AG09309 (cell line): ENCODE measurements at regions not wholly inside any gene's neighbourhood (a gene's known extent, or its start where the extent isn't known, plus 50 kb on each side); places are given as distances from the start of the nearest gene placed in this dataset.
A peak's percentile ranks its signal among the peaks of the same experiment; 100 is the strongest.

Source experiments
- DNase-seq: peaks from one replicate; pipeline ENCODE4 v3.0.0-alpha.2; 2010; ENCODE audit warnings: low read depth
- H3K4me3 ChIP-seq: 2 replicates; pipeline ENCODE4 v1.5.1; 2011; ENCODE audit warnings: mild to moderate bottlenecking, low read depth, low read length, moderate library complexity; ENCODE audit not compliant: control insufficient read depth
- TF ChIP-seq, protein P1 (sequence below): IDR thresholded peaks from 2 replicates; pipeline ENCODE4 v1.5.1; 2011; ENCODE audit warnings: mild to moderate bottlenecking, low read depth, low read length, inconsistent platforms; ENCODE audit not compliant: insufficient read depth, control insufficient read depth; ENCODE audit errors: missing control alignments

DNA sequence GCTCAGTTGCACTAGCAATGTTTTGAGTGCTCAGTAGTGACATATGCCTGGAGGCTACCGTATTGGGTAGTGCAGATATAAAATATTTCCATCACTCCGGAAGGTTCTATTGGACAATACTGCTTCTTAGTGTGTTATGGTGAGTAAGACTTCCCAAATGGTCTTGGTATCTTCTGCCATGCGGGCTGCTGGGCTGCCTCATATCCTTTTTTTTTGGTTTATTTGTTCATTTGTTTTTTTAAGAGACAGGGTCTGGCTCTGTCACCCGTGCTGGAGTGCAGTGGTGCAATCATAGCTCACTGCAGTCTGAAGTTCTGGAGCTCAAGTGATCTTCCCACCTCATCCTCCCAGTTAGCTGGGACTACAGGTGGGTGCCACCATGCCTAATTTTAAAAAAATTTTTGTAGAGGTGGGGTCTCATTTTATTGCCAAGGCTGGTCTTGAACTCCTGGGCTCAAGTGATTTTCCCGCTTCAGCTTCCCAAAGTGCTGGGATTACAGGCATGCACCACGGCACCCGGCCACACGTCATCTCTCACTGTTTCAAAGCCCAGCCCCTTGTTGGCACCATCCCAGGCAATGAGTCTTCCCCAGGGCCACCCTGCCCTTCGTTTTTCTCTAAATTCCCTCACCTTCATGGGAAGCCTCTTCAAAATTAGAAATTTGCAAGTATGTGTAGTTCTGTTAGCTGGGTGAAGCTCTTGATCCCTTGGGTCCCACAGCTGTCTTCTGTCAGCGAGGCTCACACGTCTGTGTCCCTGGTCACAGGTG is 111.0 kb upstream of the KLF14 start:
- H3K4me3 ChIP-seq, result peak overlapping the region; percentile 25
- DNase-seq, result no peak
- TF ChIP-seq, protein P1, sequence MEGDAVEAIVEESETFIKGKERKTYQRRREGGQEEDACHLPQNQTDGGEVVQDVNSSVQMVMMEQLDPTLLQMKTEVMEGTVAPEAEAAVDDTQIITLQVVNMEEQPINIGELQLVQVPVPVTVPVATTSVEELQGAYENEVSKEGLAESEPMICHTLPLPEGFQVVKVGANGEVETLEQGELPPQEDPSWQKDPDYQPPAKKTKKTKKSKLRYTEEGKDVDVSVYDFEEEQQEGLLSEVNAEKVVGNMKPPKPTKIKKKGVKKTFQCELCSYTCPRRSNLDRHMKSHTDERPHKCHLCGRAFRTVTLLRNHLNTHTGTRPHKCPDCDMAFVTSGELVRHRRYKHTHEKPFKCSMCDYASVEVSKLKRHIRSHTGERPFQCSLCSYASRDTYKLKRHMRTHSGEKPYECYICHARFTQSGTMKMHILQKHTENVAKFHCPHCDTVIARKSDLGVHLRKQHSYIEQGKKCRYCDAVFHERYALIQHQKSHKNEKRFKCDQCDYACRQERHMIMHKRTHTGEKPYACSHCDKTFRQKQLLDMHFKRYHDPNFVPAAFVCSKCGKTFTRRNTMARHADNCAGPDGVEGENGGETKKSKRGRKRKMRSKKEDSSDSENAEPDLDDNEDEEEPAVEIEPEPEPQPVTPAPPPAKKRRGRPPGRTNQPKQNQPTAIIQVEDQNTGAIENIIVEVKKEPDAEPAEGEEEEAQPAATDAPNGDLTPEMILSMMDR, result no peak

DNA sequence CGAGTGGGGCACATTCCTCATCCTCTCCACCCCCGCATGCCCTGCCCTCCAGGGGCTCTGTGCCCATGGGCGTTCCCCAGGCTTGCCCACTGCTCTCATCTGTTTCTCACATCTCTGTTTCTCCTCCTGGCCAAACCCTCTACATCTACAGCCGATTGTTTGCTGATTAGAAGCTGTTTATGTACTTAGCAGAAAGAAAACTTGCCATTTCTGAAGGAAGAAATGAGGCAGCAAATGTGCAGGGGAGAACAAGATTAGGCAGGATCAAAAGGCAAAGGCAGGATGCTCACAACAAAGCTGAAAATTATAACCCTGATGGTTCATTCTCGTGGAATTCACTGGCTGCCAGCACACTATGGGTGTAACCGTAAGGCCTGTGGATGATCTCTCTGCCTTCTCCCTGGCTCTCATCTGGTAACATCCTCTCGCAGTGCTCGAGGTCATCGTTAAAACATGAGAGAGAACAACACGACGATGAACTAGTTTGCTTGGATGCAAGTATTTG is 111.6 kb upstream of the KLF14 start:
- peak; percentile 69 for DNase-seq
- peak overlapping the region; percentile 25 for H3K4me3 ChIP-seq
- TF ChIP-seq, protein P1, result no peak

DNA sequence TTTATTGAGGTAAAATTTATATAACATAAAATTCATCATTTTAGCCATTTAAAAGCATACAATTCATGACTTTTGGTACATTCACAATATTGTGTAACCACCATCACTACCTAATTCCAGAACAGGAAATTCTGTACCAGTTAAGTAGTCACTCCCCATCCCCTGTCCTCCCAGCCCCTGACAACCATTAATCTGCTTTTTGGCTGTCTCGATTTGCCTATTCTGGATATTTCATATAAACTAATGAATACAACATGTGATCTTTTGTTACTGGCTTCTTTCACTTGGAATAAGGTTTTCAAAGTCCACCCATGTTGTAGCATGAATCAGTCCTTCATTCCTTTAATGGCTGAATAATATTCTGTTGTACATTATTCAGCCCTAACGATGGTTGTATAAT is 115.6 kb upstream of the KLF14 start:
- DNase-seq, result no peak
- TF ChIP-seq, protein P1, result no peak
- H3K4me3 ChIP-seq, result no peak overlapping the region

DNA sequence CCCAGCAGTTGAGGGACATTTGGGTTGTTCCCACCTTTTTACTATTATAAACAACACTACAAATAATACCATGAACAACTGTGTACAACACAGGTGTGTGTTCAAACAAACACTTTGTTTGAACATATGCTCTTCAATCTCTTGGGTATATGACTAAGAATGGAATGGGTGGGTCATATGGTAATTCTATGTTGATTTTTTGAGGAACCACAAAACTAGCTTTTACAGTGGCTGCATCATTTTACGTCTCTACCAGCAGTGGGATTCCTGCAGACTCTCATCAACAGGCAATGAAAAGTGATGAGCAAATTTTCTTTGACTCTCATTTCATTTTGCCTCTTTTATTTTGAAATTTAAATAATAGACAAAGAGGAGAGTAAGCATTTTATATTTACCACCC is 116.9 kb upstream of the KLF14 start:
- TF ChIP-seq, protein P1, result no peak
- H3K4me3 ChIP-seq, result no peak overlapping the region
- no peak for DNase-seq

DNA sequence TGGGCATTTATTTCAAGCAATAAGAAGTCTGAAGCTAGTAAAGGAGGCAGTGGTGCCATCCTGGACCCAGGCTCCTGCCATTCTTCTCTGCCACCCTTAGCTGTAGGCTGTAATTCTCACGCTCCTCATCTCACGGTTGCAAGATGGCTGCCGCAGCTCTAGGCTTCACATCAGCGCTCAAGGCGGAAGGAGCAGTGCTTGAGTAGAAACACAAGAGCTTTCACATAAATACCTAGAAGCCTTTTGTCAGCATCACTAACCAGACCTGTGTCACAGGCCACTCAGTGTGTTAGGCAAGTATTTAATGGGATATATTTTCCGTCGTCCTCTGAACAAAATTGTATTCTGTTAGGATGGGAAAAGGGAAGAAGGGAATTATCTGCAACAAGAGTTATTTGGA is 118.9 kb upstream of the KLF14 start:
- TF ChIP-seq, protein P1, result no peak
- DNase-seq, result no peak
- no peak overlapping the region for H3K4me3 ChIP-seq

DNA sequence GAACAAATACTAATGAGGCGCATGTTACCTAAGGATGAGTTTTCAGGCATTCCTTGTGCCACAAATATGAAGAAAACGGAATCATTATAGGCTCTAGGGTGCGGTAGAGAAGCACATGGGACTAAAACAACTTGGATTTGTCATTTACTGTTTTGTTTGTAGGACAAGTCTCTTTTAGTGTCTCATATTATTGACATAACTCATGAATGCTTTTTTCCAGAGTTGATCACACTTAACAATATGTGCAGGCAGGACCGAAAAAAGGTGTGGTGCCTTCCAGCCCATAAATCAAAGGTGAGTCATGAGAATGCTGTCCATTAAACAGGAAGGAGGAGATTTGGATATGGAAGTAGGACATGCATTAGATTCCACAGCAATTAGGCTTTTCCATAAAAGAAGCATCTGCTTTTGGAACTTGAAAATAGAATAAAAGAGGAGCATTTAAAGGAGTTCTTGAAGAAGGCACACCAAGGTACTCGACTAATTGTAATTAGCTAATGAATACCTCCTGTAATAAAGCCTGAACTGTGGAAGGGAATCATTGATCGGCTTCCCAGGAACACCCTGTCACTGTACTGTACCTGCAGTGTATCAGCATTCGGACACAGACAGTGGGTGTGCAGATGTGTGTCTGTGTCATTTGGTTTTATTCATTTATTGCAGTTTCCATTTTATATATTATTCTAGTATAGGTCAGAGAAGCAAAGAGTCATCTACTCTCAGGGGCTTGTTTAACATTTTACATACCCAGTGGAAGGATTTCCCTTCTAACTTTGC is 119.7 kb upstream of the KLF14 start:
- no peak overlapping the region for H3K4me3 ChIP-seq
- TF ChIP-seq, protein P1, result no peak
- DNase-seq, result peak; percentile 55
